HG02763 (cell line): ENCODE measurements at regions not wholly inside any gene's neighbourhood (a gene's known extent, or its start where the extent isn't known, plus 50 kb on each side); places are given as distances from the start of the nearest gene placed in this dataset.

Source experiments
- ATAC-seq: cut with Tn5 transposase; IDR thresholded peaks from one replicate; pipeline ENCODE4 v1.9.1; 2021; ENCODE audit warnings: mild to moderate bottlenecking, moderate library complexity; ENCODE audit not compliant: unreplicated experiment

GRCh38 chr1:219774386-219774785 is 154.0 kb downstream of the SLC30A10 start:
- ATAC-seq: no peak

DNA sequence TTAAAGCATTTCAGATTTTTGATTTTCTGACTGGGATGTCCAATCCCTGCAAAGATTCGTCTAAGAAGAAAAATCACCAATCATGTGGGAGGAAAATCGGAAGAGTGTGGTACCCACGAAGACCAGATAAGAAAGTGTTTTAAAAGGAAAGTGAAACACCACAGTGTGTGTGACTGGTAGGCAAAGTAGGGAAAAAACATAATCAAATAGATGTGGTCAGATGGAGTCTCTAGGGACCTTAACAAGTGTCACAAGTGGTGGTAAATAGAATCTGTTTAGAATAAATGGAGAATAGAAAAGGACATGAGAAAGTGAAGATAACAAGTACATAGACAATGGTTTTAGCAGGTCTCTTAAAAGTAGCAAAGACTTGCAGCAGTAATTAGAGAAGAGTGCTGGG is 154.6 kb downstream of the SLC30A10 start:
- peak; percentile 99 for ATAC-seq

GRCh38 chr1:219773110-219773509 is 155.2 kb downstream of the SLC30A10 start:
- no peak for ATAC-seq

GRCh38 chr1:219772265-219773036 is 155.9 kb downstream of the SLC30A10 start:
- no peak for ATAC-seq

DNA sequence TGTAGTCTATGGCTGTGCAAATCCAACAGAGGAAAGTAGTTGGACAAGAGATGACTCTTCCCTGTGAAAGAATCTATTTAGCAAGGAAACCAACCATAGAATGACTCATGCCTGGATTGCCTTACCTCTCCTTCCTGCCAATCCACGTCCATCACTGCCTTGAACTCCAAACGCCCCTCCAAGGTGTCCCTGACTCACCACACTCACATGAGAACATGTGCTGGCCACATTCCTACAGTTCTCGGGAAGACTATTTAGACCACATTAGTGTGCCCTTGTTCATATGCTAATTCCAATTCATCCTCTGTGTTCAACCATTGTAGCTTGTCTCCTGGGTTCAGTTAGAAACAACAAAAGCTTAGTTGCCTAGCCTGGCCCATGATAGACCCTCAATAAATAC is 157.3 kb downstream of the SLC30A10 start:
- ATAC-seq: no peak

- no peak for ATAC-seq
These were observed 150.4 kb upstream of the ZC3H11B start for GRCh38 chr1:219763321-219763720.

DNA sequence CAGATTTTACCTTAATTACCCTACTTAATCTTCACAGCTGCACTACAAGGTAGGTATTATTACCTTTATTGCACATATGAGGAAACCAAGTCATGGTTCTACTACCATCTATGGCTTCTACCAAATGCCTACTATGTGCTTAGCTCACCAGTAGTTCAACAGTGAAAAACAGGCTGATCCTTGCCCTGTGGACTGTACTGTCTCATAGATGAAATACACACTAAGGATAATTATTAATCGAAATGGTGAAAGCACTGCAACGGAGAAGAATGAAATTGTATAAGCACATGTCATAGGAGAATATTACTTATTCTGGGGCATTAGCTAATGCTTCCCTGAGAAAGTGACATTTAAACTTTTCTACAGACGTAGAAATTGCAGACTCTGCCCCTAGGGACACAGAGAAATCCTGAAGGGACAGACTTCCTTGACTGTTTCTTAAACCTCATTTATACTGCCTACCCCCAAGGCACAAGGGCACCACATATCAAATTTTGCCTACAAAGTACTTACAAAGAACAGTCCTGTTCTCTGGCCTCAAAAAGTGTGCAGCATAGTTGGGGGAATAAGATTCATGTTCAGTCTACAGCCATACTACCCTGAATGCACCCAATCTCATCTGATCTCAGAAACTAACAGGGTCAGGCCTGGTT is 148.4 kb upstream of the ZC3H11B start:
- ATAC-seq: no peak

GRCh38 chr1:219759095-219759494 is 146.2 kb upstream of the ZC3H11B start:
- ATAC-seq: no peak

- ATAC-seq: no peak
These were observed 145.0 kb upstream of the ZC3H11B start for GRCh38 chr1:219757890-219758289.

DNA sequence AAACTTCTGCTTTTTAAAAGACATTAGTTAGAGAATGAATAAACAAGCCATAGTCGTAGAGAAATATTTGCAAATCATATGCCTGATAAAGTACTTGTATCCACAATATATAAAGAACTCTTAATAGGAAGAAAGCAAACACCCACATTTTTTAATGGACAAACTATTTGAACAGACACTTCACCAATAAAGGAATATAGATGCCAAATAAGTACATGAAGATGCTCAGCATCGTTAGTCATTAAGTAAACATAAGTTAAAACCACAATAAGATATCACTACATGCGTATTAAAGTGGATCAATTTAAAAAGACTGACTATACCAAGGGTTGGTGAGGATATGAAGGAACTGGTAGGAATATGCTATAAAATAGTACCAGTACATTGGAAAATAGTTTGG is 142.3 kb upstream of the ZC3H11B start:
- ATAC-seq: no peak

DNA sequence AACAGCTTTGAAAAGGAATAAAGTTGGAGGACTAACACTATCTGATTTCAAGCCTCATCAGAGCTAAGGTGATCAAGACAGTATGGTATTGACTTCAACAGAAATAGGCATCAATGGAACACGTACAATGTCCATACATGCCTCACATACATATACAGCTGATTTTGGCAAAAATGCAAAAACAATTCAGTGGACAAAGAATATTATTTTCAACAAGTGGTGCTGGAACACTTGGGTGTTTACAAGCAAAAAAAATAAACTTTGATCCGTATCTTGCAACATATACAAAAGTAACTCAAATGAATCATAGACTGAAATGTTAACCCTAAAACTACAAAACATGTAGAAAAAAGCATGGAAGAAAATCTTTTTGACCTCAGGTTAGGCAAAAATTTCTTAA is 141.9 kb upstream of the ZC3H11B start:
- ATAC-seq: no peak

DNA sequence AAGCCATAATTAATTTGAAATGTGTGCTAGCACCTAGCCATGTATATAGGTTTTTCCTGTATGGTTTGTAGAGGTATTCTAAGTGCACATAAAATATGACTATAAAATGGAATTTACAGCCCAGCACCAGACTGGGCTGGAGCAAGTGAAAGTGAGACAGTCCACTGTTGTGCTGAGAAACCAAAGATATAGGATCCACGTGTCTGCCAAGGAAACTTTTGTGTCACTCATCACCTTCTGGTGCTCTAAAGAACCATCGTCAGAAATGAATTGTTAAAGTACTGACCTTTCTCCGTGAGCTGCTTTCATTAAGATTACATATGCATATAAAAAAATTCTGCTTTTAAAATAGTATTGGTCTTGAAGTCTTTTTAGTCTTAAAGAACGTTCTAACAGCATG is 141.0 kb upstream of the ZC3H11B start:
- no peak for ATAC-seq

DNA sequence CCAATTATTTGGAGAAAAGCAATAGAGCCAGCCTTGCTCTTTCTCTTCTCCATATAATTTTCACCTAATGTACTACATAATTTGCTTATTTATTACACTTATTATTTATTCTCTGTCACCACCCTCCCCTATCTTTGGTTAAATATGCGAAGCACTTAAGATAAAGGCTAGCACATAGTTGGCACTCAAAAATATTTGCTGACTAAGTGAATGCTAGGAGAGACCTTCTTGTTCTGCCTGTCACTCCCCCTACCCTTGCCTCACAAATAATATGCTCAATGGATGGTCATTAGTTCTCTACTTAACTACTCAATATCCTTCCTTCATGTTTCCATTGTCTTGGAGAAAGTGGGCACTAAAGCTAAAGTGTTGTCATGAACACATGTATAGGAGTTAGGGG is 139.7 kb upstream of the ZC3H11B start:
- no peak for ATAC-seq

- no peak for ATAC-seq
These were observed 139.1 kb upstream of the ZC3H11B start for GRCh38 chr1:219751870-219752507.

- no peak for ATAC-seq
These were observed 136.5 kb upstream of the ZC3H11B start for GRCh38 chr1:219749370-219749769.

DNA sequence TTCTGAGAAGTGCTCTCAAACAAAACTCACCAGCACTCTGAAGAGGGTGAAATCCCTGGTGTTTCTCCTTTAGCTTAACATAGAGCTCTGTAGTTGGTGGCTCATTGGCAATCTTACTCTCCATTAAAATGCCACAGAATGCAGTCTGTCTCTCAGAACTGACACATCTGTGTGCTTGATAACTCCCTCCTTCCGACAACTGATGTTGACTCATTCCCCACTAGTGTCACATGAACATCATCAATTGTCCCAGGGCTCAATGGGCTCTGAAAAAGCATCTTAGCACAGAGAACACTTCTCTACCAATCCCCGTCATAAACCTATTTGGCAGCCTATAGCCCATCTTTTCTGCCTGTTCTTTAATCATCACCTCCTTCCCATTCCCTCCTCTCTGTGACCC is 133.2 kb upstream of the ZC3H11B start:
- no peak for ATAC-seq

GRCh38 chr1:219744652-219745469 is 132.0 kb upstream of the ZC3H11B start:
- ATAC-seq: no peak

GRCh38 chr1:219741011-219741970 is 128.4 kb upstream of the ZC3H11B start:
- ATAC-seq: no peak

GRCh38 chr1:219733511-219734174 is 120.7 kb upstream of the ZC3H11B start:
- ATAC-seq: no peak
